GM21786 (cell line): ENCODE measurements at regions not wholly inside any gene's neighbourhood (a gene's known extent, or its start where the extent isn't known, plus 50 kb on each side); places are given as distances from the start of the nearest gene placed in this dataset.

Experiments
- ATAC-seq: cut with Tn5 transposase; IDR thresholded peaks from one replicate; pipeline ENCODE4 v1.9.1; 2021; ENCODE audit not compliant: unreplicated experiment

GRCh38 chr2:19554520-19554919 lies 196.1 kb upstream of the OSR1 start:
- peak; percentile 83 for ATAC-seq

DNA sequence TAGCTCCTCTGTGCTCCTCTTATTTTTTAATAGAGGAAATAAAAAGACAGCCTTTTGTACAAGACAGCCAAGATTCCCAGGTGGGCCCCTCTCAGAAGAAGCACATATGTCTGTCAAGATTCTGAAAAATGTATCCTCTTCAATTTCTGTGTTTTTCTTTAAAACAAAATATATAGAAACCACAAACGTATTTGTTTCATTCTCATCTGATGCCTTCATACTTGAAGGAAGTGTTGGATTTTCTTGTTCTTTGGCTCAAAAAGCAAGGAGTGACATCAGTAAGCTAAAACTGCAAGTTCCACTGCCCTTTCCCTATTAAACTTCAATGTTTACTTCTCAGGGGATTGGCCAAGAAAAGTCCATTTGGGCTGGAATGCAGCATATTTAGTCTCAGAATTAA lies 193.8 kb upstream of the OSR1 start:
- no peak for ATAC-seq

DNA sequence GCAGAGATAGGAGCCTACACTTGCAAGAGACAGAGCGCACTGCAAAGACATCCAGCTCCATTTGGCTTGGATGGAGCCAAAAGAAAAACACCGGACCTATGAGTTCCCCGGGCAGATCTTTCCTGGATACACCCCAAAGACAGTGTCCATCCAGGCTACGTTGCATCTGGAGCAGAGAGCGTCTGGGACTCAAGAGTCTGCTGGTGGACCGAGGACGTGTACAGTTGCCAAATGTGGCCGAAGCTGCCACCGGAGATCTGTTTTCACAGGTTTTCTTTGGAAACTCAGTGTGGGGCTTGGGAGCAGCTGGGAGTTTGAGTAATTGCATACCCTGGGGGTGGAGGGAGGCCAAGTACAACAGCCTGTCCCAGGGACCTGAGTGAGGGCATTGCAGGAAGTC lies 192.3 kb upstream of the OSR1 start:
- ATAC-seq: no peak

- ATAC-seq: no peak
These were observed 191.4 kb upstream of the OSR1 start for GRCh38 chr2:19549821-19550220.

- no peak for ATAC-seq
These were observed 189.7 kb upstream of the OSR1 start for GRCh38 chr2:19548116-19548515.

- ATAC-seq: no peak
These were observed 188.9 kb upstream of the OSR1 start for GRCh38 chr2:19547321-19547720.

GRCh38 chr2:19545507-19545906 lies 187.1 kb upstream of the OSR1 start:
- no peak for ATAC-seq

- ATAC-seq: no peak
These were observed 185.4 kb upstream of the OSR1 start for GRCh38 chr2:19543663-19544383.

- no peak for ATAC-seq
These were observed 184.6 kb upstream of the OSR1 start for GRCh38 chr2:19542796-19543662.

GRCh38 chr2:19541884-19542283 lies 183.5 kb upstream of the OSR1 start:
- ATAC-seq: no peak

DNA sequence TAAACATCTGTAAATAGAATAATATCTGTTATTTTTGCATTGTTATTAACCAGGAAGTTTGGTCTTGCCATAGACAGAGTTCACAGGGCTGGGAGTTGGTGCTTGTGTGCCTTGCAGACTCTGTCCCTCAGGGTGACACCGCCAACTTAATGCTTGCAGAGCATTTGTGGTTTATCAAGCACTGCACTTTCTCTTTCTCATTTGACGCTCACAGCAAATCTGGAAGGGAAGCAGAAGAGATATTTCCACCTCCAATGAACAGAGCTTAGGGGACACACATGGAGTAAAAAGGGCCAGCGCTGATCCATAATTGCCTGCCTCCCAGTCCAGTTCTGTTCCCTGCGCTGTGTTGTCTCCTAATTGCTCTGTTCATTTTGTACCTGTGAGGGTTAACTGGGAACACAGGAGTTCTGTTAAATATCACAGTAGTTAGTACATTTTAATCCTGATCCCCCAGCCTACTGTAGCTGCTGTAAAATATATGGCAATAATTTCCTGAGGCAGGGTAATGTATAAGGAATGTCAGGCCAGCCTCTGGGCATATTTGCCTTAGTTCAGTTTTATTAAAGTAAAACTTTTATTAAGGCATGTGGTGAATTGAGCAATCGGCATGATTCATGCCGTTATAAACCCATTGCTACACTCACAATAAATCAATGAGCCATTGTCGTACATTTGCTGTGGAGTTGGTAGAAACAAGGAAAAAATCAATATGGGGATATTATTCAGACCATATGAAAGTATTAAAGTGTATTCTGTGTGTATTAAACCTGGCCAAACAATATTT lies 182.5 kb upstream of the OSR1 start:
- ATAC-seq: no peak

GRCh38 chr2:19538411-19538963 lies 180.1 kb upstream of the OSR1 start:
- ATAC-seq: no peak

DNA sequence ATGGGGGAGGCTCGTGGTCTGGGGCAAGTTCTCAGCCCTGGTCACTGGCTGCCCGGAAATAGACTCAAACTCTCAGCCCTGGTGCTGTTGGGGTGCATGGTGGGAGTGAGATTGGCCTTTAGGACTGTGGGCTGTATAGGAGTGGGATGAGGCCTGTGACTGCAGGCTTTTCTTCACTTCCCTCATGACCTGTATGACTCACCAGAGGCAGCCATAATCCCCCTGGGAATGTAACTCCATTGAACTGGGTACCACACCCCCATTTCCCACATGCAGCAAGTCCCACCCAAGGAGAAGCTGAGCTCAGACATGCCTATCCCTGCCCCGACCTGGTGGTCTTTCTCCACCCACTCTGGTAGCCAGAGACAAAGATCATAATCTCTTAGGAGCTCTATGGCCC lies 177.7 kb upstream of the OSR1 start:
- ATAC-seq: no peak

DNA sequence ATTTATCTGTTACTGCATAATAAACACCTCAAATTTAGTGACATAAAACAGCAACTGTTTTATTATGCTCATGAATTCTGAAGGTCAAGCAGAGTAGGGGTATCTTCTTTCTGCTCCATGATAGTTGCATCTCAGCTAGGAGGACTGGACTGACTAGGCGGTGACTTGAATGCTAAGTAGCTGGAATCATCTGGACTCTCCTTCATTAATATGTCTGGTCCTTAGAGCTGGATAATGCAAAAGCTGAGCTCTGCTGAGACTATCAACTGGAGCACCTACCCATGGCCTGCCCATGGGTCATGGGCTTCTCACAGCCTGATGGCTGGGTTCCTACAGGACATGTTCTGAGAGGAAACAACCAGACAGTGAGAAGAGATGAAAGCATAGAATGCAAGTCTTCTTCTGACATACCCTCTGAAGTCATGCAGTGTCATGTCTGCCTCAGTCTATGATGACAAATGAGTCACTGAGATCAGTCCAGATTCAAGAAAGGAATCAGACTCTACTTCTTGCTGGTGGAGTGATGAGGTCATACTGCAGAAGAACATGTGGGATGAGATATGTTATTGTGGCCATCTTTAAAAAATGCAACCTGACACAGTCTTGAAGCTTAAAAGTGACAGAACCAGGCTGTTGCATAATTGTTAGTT lies 174.2 kb upstream of the OSR1 start:
- no peak for ATAC-seq

GRCh38 chr2:19529677-19530076 lies 171.3 kb upstream of the OSR1 start:
- ATAC-seq: no peak

- no peak for ATAC-seq
These were observed 169.3 kb upstream of the OSR1 start for GRCh38 chr2:19527771-19528170.

DNA sequence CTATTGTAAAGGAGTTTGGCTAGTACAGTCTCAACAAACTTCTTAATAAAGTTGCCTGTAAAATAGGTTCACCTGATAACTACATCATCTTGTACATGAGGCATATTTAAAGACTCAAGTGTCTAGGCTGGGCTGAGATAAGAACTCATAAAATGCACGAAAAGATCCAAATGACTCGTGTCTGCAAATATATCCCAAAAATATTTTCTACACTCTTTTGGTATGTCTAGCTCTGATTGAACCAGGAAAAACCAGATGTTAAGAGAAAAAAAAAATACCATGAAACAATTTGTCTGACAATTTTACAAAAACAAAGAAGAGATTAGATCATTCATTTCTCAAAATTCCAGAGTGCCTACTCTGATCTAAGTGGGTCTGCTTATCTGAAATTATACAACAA lies 166.9 kb upstream of the OSR1 start:
- no peak for ATAC-seq

DNA sequence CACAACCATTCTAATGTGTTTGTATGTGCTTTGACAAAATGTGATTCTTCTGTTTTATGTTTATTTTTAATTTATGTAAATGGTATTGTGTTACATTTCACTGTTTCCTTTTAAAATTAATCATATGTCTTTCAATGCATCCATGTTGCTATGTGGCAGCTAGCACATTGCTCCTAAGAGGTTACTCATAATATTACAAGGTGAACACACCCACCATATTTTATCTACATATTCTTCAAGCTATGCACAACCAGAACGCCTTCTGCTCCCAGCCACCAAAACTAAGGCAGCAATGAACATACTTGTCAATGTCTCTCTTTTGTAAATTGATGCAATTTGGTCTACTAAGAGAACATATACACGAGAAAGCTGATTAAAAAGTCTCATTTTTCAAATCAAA lies 160.6 kb upstream of the OSR1 start:
- ATAC-seq: no peak

- ATAC-seq: no peak
These were observed 148.7 kb upstream of the OSR1 start for GRCh38 chr2:19507137-19507536.

- ATAC-seq: no peak
These were observed 147.0 kb upstream of the OSR1 start for GRCh38 chr2:19505199-19506136.
